CD4-positive, alpha-beta T cell (primary cell): ENCODE measurements at regions not wholly inside any gene's neighbourhood (a gene's known extent, or its start where the extent isn't known, plus 50 kb on each side); places are given as distances from the start of the nearest gene placed in this dataset.

ENCODE experiments used
- ATAC-seq: fragments of 200-7000 bp; cut with Tn5 transposase; one replicate; pipeline ENCODE4 v1.10.0; 2022; ENCODE audit warnings: mild to moderate bottlenecking; ENCODE audit not compliant: poor library complexity
- CTCF ChIA-PET: fragments of 350-600 bp; sonication (Branson Sonifier 250); formaldehyde crosslinking; loops from one replicate; lab custom pipeline; 2021; ENCODE audit warnings: antibody characterized with exemption, inconsistent platforms; lab: Charles Lee
- POLR2A ChIA-PET: fragments of 350-600 bp; sonication (Branson Sonifier 250); formaldehyde crosslinking; loops from one replicate; lab custom pipeline; 2021; ENCODE audit warnings: antibody characterized with exemption, inconsistent platforms; lab: Charles Lee
- DNase-seq, 14 experiments: peaks; one replicate each; pipeline ENCODE4 v3.0.0-alpha.2; 2013 to 2020; ENCODE audit warnings: mixed read lengths in 2 of 14
- H3K27ac ChIP-seq, 2 donors: one replicate each; pipeline versions ENCODE4 v1.5.1 to v1.7.0; 2013; ENCODE audit warnings: low read length in 2 of 2, low read depth in 1 of 2, mild to moderate bottlenecking in 1 of 2
- H3K27me3 ChIP-seq, 2 experiments: 1 replicate in 1 of 2; 2 replicates in 1 of 2; pipeline versions ENCODE4 v1.6.1 to v1.7.0; 2013; ENCODE audit warnings: low read length in 2 of 2, control low read depth in 1 of 2, mild to moderate bottlenecking in 1 of 2, moderate library complexity in 1 of 2; ENCODE audit not compliant: insufficient read depth in 2 of 2, control insufficient read depth in 1 of 2
- H3K36me3 ChIP-seq: one replicate; pipeline ENCODE4 v1.6.1; 2013; ENCODE audit warnings: low read length, control low read depth; ENCODE audit not compliant: insufficient read depth
- H3K4me1 ChIP-seq: one replicate; pipeline ENCODE4 v1.6.1; 2013; ENCODE audit warnings: low read length, control low read depth; ENCODE audit not compliant: insufficient read depth
- H3K4me3 ChIP-seq: one replicate; pipeline ENCODE4 v1.5.1; 2013; ENCODE audit warnings: mild to moderate bottlenecking, low read length, moderate library complexity
- H3K9me3 ChIP-seq, 2 experiments: 1 replicate in 1 of 2; 2 replicates in 1 of 2; pipeline versions ENCODE4 v1.6.1 to v1.7.0; 2013; ENCODE audit warnings: low read length in 2 of 2, mild to moderate bottlenecking in 2 of 2, control low read depth in 1 of 2, moderate library complexity in 1 of 2; ENCODE audit not compliant: control insufficient read depth in 1 of 2, insufficient read depth in 1 of 2
- H3K27ac Mint-ChIP-seq: one replicate; pipeline ENCODE4 v1.8.0; 2020; ENCODE audit warnings: mixed read lengths
- H3K27me3 Mint-ChIP-seq: one replicate; pipeline ENCODE4 v1.8.0; 2021; ENCODE audit warnings: mixed read lengths
- H3K36me3 Mint-ChIP-seq: one replicate; pipeline ENCODE4 v1.8.0; 2021; ENCODE audit warnings: low read depth, mixed read lengths
- H3K4me1 Mint-ChIP-seq: one replicate; pipeline ENCODE4 v1.8.0; 2021; ENCODE audit warnings: low read depth, mixed read lengths
- H3K4me3 Mint-ChIP-seq: one replicate; pipeline ENCODE4 v1.8.0; 2020; ENCODE audit warnings: mild to moderate bottlenecking, mixed read lengths
- H3K9me3 Mint-ChIP-seq: one replicate; pipeline ENCODE4 v1.8.0; 2020; ENCODE audit warnings: mixed read lengths
- CTCF ChIP-seq: fragments of 200-600 bp; IDR thresholded peaks from one replicate; pipeline ENCODE4 v1.8.0; 2022; ENCODE audit warnings: antibody characterized with exemption, mild to moderate bottlenecking
- intact Hi-C, 2 experiments: fragments of 100-400 bp; cut with DNase I in 1 of 2; cut with micrococcal nuclease in 1 of 2; formaldehyde crosslinking; loops; one replicate each; pipeline versions ENCODE4 v1.15.1 to v1.9.0; 2023 to 2025; cut with DNase I, micrococcal nuclease

DNA sequence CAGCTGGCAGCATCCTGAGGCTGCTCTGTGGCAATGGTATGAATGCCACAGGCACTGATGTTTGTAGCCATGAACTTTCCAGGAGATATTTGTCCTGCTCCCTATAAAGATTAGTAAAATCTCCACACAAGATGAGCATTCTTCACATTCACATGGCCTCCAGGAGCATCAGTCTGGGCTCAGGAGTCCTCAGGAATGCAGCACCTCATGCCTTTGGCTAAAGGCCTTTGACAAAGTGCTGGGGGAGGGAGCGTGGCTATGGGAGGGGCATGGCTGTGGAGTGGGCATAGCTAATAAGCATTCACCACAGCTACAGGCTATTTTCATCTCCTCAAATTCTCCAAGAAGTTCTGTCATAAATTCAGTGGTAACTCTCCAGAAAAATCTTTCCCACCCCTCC is 90.5 kb upstream of the LY86 start:
- CTCF ChIA-PET, result no interaction called here
- H3K27me3 ChIP-seq, result no peaks in the 10 kb centered on the region
- TF ChIP-seq CTCF, result no peak

GRCh38 chr6:6503191-6503590 is 85.3 kb upstream of the LY86 start:
- DNase-seq, result no peak
- ChIA-PET CTCF (no interaction called here), POLR2A (no interaction called here)
- intact Hi-C loops, result no loop called here
- no peak overlapping the region for H3K27ac Mint-ChIP-seq
- H3K4me3 Mint-ChIP-seq, result no peak overlapping the region
- H3K36me3 Mint-ChIP-seq, result no peaks in the 10 kb centered on the region
- peaks cover 21% of the 10 kb centered on the region for H3K27me3 Mint-ChIP-seq
- H3K4me3 ChIP-seq, result no peak overlapping the region
- no peak overlapping the region for H3K27ac ChIP-seq
- H3K27me3 ChIP-seq, result no peaks in the 10 kb centered on the region
- no peaks in the 10 kb centered on the region for H3K4me1 Mint-ChIP-seq
- no peak for TF ChIP-seq CTCF
- no peaks in the 10 kb centered on the region for H3K4me1 ChIP-seq
- no peaks in the 10 kb centered on the region for H3K9me3 Mint-ChIP-seq
- ATAC-seq, result no peak
- no peaks in the 10 kb centered on the region for H3K36me3 ChIP-seq
- H3K9me3 ChIP-seq, result no peaks in the 10 kb centered on the region

More for the DNA sequence above, 90.5 kb upstream of the LY86 start:
- intact Hi-C loops, result no loop called here
- POLR2A ChIA-PET, result no interaction called here
- no peaks in the 10 kb centered on the region for H3K9me3 ChIP-seq
- H3K4me1 Mint-ChIP-seq, result no peaks in the 10 kb centered on the region
- no peak for ATAC-seq
- no peak overlapping the region for H3K4me3 ChIP-seq
- H3K4me3 Mint-ChIP-seq, result no peak overlapping the region
- H3K36me3 ChIP-seq, result no peaks in the 10 kb centered on the region
- no peaks in the 10 kb centered on the region for H3K9me3 Mint-ChIP-seq
- no peaks in the 10 kb centered on the region for H3K36me3 Mint-ChIP-seq
- H3K4me1 ChIP-seq, result no peaks in the 10 kb centered on the region
- H3K27me3 Mint-ChIP-seq, result peaks cover 4% of the 10 kb centered on the region
- no peak overlapping the region for H3K27ac Mint-ChIP-seq
- no peak overlapping the region for H3K27ac ChIP-seq
- no peak for DNase-seq

DNA sequence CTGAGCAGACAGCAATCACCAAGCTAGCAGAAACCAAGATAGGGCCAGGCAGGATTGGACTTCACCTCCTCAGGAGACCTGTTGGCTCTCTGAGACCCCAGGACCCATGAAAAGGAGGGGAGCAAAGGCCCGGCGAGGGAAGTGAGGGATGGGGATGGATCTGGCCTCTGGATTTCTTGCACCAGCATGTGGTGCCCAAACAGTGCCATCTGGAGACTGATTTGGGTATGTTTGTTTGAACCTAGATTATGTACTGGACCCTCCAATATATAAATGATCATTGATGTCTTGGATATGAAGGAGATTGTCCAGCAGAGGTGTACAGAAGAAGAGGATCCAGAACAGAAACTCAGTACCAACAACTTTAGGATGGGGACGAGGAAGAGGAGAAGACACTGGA is 83.4 kb upstream of the LY86 start:
- ChIA-PET CTCF (no interaction called here), POLR2A (no interaction called here)
- H3K9me3 Mint-ChIP-seq, result no peaks in the 10 kb centered on the region
- H3K4me1 Mint-ChIP-seq, result no peaks in the 10 kb centered on the region
- no peak overlapping the region for H3K27ac ChIP-seq
- intact Hi-C loops, result no loop called here
- no peaks in the 10 kb centered on the region for H3K9me3 ChIP-seq
- no peak overlapping the region for H3K4me3 Mint-ChIP-seq
- no peak overlapping the region for H3K4me3 ChIP-seq
- H3K4me1 ChIP-seq, result no peaks in the 10 kb centered on the region
- DNase-seq (no peak), ATAC-seq (no peak)
- H3K27ac Mint-ChIP-seq, result no peak overlapping the region
- no peak for TF ChIP-seq CTCF
- no peaks in the 10 kb centered on the region for H3K27me3 ChIP-seq
- H3K27me3 Mint-ChIP-seq, result peaks cover 25% of the 10 kb centered on the region
- no peaks in the 10 kb centered on the region for H3K36me3 Mint-ChIP-seq
- H3K36me3 ChIP-seq, result no peaks in the 10 kb centered on the region
